Umbilical cord (tissue), 1 donor: ENCODE measurements at regions not wholly inside any gene's neighbourhood (a gene's known extent, or its start where the extent isn't known, plus 50 kb on each side); places are given as distances from the start of the nearest gene placed in this dataset.

Experiments used
- DNase-seq: peaks from one replicate; pipeline ENCODE4 v3.0.0-alpha.2; 2015; ENCODE audit warnings: low spot score

DNA sequence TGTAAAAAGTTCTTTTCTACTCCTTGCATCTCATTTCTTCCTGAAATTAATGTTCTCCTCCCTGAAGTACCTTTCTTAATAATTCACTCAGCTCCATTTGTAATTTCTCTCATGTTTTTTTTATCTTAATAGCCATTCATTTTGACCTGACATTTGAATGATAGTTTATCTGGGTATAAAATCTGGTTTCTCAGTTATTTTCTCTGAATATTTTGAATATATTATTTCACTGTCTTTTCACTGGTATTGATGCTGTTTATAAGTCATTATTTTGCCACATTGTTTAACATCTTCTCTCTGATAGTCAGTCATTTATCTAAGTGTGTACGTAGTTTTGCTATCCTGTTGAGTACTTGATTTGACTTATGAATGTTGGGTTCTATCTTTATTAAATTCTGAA, 68.8 kb upstream of the ARHGAP18 start:
- DNase-seq = no peak

DNA sequence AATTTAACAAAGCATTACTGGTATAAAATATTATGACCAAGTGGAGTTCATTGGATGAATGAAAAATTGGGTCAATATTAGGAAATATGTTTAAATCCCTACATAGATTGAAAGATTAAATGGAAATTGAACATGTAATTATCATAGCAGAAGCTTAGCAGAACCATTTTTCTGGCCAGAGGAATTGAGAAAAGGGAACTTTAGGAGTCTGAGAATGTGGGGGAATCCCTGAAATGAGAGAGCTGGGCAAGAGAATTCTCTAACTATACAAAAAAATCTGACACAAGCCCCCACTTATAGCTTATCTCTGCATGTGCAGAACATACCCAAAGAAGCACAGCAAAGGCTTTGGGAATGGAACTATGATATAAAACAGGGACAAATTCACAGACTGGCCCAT, 67.4 kb upstream of the ARHGAP18 start:
- no peak for DNase-seq

GRCh38 chr6:129776542-129777330, 66.8 kb upstream of the ARHGAP18 start:
- DNase-seq = no peak

GRCh38 chr6:129774697-129775447, 64.9 kb upstream of the ARHGAP18 start:
- peak; percentile 66 for DNase-seq

GRCh38 chr6:129773304-129773703, 63.3 kb upstream of the ARHGAP18 start:
- DNase-seq = no peak

- no peak for DNase-seq
These were observed 61.7 kb upstream of the ARHGAP18 start for GRCh38 chr6:129771678-129772077.

DNA sequence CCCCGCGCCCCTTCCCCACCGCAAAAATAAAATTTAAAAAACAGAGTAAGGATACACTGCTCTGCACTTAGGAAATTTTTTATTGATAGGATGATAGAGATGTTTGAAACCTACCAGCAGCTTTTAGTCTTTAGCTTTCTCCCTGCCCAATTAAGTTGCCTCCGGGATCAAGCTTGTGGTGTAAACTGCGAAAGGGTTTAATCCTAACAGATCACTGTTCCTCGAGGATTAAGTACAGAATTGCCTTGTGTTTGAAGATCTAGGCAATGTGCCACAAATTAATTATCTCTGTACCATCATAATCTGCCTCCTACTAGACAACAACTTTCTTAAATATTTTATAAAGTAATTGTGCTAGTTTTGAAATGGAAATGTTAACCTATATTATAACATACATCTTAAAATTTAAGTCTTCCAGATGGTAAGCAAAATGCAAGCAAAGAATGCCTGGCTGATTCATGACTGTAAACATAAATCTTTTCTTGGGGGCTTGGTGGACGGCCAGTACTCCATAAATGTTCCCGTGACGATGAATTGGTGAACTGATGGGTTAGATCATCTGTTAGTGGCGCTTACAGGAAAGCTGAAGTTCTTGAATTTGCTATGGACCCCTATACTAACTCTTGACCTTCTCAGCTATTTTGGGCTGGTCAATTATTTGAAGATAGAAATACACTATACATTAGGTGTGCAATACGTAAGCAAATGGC, 58.0 kb upstream of the ARHGAP18 start:
- DNase-seq = no peak

- peak; percentile 40 for DNase-seq
These were observed 57.2 kb upstream of the ARHGAP18 start for GRCh38 chr6:129766959-129767728.

DNA sequence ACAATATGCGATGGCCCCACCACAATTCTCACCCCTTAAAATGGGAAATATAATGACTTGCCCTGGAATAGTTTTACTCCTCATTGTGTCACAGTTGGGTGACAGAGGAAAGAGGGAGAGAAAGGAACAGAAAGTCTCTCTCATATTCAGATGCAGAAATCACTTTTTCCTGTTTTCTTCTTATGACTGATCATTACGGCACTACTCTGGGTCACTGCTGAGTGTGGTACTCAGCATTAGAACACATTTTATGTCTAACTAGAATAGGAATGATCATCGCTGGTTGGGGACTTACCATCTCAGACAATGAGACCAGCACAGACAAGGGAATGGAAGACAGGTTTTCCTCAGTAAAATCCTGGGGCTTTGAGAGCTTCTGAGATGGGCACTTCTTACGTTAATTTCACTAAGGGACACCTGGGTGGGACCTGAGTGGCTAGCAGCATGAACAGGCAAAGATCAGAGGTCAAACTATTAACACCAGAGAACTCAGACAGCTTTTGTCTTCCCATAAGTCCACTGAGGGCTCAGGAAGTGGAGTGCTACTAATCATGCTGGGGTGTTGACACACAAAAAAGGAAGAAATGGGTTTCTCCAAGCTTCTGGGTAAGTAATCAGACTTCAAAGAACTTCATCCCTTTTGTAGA, 54.9 kb upstream of the ARHGAP18 start:
- no peak for DNase-seq

DNA sequence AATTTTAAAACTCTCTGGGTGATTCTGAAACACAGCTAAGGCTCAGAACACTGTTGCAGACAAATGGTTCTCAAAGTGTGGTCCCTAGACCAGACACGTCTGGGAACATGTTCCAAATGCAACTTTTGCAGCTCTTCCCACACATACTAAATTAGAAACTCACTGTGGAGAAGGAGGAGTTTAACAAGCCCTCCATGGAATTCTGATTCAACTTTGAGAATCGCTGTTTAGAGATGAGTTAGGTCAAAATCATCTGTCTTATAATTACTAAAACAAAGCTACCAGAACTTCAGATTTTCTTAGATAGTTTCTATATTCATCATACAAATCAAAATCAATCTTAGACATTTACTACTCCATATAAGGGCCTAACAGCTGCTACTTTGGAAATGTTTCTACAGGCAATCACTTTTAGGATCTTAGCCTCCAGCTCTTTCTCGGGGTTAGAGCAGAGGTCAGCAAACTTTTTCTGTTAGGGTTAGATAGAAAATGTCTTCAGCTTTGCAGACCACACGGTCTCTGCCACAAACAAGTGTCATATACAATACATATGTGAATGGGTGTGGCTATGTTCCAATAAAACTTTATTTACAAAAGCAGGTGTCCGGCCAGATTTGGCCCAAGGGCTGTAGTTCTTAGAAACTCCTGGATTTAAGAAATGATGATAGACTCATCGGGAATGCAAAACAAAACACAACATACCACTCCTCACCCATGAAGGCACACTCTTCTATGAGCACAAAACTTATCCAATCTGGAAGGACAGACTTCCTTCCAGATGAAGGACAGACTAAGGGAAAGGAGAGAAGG, 50.0 kb upstream of the ARHGAP18 start:
- DNase-seq = no peak
